Loucy (cell line): ENCODE measurements at regions not wholly inside any gene's neighbourhood (a gene's known extent, or its start where the extent isn't known, plus 50 kb on each side); places are given as distances from the start of the nearest gene placed in this dataset.

Experiments used
- EZH2phosphoT487 ChIP-seq: fragments of 200-600 bp; IDR thresholded peaks from 2 replicates; pipeline ENCODE4 v1.6.1; 2018; ENCODE audit warnings: antibody characterized with exemption, mild to moderate bottlenecking, moderate library complexity, borderline replicate concordance
- TF ChIP-seq, protein P1 (sequence below): fragments of 200-600 bp; sonication (generic); conservative IDR thresholded peaks from 2 replicates; pipeline ENCODE4 v1.5.1; 2014; ENCODE audit warnings: mild to moderate bottlenecking, antibody characterized with exemption, low read length

DNA sequence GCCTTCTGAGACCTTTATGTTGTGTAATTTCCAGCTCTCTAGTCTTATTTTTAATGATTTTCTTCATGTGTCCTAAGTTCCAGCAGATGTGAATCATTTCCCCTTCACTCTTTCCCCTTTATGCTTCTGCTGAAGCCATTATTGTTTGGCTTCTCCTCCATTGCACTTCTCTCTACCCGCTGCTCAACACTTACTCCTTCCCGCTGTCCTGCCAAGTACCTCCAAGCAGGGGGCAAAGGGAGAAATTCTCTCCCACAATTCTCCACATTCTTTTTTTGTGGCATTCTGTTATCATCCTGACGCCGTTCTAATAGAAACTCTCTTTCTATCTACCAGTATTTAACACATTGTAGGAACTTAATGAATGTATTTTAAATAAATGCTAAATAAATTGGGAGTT is 388.9 kb upstream of the TPK1 start:
- TF ChIP-seq, protein P1, sequence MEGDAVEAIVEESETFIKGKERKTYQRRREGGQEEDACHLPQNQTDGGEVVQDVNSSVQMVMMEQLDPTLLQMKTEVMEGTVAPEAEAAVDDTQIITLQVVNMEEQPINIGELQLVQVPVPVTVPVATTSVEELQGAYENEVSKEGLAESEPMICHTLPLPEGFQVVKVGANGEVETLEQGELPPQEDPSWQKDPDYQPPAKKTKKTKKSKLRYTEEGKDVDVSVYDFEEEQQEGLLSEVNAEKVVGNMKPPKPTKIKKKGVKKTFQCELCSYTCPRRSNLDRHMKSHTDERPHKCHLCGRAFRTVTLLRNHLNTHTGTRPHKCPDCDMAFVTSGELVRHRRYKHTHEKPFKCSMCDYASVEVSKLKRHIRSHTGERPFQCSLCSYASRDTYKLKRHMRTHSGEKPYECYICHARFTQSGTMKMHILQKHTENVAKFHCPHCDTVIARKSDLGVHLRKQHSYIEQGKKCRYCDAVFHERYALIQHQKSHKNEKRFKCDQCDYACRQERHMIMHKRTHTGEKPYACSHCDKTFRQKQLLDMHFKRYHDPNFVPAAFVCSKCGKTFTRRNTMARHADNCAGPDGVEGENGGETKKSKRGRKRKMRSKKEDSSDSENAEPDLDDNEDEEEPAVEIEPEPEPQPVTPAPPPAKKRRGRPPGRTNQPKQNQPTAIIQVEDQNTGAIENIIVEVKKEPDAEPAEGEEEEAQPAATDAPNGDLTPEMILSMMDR = no peak
- TF ChIP-seq EZH2phosphoT487 = no peak
